GM23248 (cell line): ENCODE measurements at regions not wholly inside any gene's neighbourhood (a gene's known extent, or its start where the extent isn't known, plus 50 kb on each side); places are given as distances from the start of the nearest gene placed in this dataset.

ENCODE experiments used
- EZH2 ChIP-seq: fragments of 200-600 bp; sonication (generic); IDR thresholded peaks from 2 replicates; pipeline ENCODE4 v1.6.1; 2018; ENCODE audit warnings: antibody characterized with exemption, mild to moderate bottlenecking; ENCODE audit not compliant: insufficient read depth, poor library complexity, severe bottlenecking
- EZH2phosphoT487 ChIP-seq: fragments of 200-600 bp; sonication (generic); IDR thresholded peaks from 2 replicates; pipeline ENCODE4 v1.6.1; 2018; ENCODE audit warnings: antibody characterized with exemption, moderate library complexity, mild to moderate bottlenecking, low read depth; ENCODE audit not compliant: insufficient read depth

DNA sequence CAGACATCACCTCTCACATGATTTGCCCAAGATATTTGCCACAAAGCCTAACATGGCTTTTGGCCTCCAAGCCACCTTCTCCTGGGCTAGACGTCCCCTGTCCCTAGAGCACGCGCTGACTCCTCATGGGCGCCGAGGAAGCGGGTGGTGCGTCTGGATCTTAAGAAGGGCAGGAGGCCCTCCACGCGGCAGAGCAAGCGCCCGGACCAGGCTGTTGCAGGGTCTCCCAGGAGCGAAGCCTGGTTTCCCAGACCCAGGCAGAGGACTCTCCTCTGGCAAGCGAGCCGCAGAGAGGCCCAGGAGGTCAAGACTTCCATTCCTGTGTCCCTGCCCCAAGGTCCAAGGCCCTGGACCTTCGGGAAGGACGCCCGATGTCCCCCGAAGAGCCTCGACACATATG lies 101.7 kb upstream of the TTC34 start:
- TF ChIP-seq EZH2 (no peak), EZH2phosphoT487 (no peak)
